ENCODE measurements at regions not wholly inside any gene's neighbourhood (a gene's known extent, or its start where the extent isn't known, plus 50 kb on each side); places are given as distances from the start of the nearest gene placed in this dataset.
A peak's percentile ranks its signal among the peaks of the same experiment; 100 is the strongest.

DNA sequence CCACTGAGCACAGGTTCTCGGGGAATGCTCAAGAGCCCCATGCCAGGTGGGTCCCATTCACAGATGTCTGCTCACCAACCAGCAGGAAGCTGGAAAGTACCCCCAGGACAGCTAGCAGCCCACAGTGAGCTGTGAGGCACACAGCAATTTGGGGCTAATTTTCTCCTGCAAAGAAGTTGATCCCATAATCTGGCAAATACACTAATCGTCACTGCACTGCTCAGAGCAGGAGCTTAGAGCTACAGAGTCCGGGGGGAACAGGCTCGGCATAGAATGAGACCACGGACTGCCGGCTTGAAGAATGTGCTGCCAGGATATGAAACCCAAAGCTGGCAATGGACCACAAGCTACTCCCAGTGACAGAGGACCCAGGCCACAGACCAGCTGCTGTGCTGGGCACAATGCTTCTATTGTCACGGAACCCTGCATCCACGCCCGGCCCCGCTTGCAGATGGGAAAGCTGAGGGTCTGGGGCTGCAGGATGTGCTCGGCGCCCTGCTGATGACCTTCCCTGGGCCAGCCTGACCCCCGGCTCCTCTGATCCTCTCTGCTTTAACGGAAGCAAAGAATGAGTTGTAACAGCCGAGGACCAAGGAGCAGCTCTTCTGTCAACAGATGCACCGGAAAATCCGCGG, 239.7 kb downstream of the CTTN start (continued):
- TF ChIP-seq FOXP4 (CRISPR knock-in tag; IDR thresholded peaks at IDR 0.05) (peak; percentile 67), ZNF605 (CRISPR knock-in tag; IDR thresholded peaks at IDR 0.05) (no peak), ZFP82 (CRISPR knock-in tag; IDR thresholded peaks at IDR 0.05; ENCODE audit: borderline replicate concordance) (no peak), GRHL1 (CRISPR knock-in tag; conservative IDR thresholded peaks at IDR 0.05) (no peak), KLF16 (CRISPR knock-in tag; IDR thresholded peaks at IDR 0.05) (no peak), SKI (IDR thresholded peaks at IDR 0.05; ENCODE audit: partially characterized antibody) (no peak), MAF1 (CRISPR knock-in tag; IDR thresholded peaks at IDR 0.05; ENCODE audit: borderline replicate concordance) (no peak), ZNF264 (CRISPR knock-in tag; IDR thresholded peaks at IDR 0.05) (0 out of 2 replicates have a peak, but pooled peaks have one; percentile 39), ZNF670 (CRISPR knock-in tag; IDR thresholded peaks at IDR 0.05; ENCODE audit: borderline replicate concordance) (no peak), DZIP1 (CRISPR knock-in tag; IDR thresholded peaks at IDR 0.05) (no peak), SRSF4 (IDR thresholded peaks at IDR 0.05; ENCODE audit: low read depth, low read length, poor library complexity, severe bottlenecking) (no peak), ZKSCAN1 (IDR thresholded peaks at IDR 0.05; ENCODE audit: low read length) (no peak), FOXJ3 (CRISPR knock-in tag; IDR thresholded peaks at IDR 0.05; ENCODE audit: borderline replicate concordance) (no peak), TARDBP (CRISPR knock-in tag; IDR thresholded peaks at IDR 0.05) (peak; percentile 42; the same call in 1 of the 2 replicates), ZNF10 (CRISPR knock-in tag; IDR thresholded peaks at IDR 0.05; ENCODE audit: borderline replicate concordance, low read depth) (no peak), ZEB1 (IDR thresholded peaks at IDR 0.05; ENCODE audit: insufficient replicate concordance, low read depth) (no peak)
- TF ChIP-seq, protein P1, sequence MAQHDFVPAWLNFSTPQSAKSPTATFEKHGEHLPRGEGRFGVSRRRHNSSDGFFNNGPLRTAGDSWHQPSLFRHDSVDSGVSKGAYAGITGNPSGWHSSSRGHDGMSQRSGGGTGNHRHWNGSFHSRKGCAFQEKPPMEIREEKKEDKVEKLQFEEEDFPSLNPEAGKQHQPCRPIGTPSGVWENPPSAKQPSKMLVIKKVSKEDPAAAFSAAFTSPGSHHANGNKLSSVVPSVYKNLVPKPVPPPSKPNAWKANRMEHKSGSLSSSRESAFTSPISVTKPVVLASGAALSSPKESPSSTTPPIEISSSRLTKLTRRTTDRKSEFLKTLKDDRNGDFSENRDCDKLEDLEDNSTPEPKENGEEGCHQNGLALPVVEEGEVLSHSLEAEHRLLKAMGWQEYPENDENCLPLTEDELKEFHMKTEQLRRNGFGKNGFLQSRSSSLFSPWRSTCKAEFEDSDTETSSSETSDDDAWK (CRISPR knock-in tag; IDR thresholded peaks at IDR 0.05) = no peak
- TF ChIP-seq, protein P2, sequence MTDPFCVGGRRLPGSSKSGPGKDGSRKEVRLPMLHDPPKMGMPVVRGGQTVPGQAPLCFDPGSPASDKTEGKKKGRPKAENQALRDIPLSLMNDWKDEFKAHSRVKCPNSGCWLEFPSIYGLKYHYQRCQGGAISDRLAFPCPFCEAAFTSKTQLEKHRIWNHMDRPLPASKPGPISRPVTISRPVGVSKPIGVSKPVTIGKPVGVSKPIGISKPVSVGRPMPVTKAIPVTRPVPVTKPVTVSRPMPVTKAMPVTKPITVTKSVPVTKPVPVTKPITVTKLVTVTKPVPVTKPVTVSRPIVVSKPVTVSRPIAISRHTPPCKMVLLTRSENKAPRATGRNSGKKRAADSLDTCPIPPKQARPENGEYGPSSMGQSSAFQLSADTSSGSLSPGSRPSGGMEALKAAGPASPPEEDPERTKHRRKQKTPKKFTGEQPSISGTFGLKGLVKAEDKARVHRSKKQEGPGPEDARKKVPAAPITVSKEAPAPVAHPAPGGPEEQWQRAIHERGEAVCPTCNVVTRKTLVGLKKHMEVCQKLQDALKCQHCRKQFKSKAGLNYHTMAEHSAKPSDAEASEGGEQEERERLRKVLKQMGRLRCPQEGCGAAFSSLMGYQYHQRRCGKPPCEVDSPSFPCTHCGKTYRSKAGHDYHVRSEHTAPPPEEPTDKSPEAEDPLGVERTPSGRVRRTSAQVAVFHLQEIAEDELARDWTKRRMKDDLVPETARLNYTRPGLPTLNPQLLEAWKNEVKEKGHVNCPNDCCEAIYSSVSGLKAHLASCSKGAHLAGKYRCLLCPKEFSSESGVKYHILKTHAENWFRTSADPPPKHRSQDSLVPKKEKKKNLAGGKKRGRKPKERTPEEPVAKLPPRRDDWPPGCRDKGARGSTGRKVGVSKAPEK (CRISPR knock-in tag; IDR thresholded peaks at IDR 0.05; ENCODE audit: borderline replicate concordance) = no peak
